ENCODE measurements at regions not wholly inside any gene's neighbourhood (a gene's known extent, or its start where the extent isn't known, plus 50 kb on each side); places are given as distances from the start of the nearest gene placed in this dataset.
"Not testable (repeated sequence)": the region's sequence is repeated elsewhere in the genome, so short reads cannot be mapped to it uniquely, and the experiment has no call there.

DNA sequence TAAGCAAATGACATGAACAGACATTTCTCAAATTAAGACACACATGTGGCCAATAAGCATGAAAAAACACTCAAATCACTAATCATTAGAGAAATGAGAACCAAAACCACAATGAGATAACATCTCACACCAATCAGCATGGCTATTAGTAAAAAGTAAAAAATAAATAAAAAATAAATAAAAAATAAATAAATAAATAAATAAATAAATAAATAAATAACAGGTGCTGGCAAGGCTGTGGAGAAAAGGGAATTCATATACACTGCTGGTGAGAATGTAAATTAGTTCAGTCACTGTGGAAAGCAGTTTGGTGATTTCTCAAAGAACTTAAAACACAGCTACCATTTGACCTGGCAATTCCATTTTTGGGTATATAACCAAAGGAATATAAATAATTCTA is 167.1 kb upstream of the CNKSR2 start:
- Mint-ChIP-seq H3K27ac (no peak overlapping the region), H3K9me3 (peaks cover 48% of the 10 kb centered on the region), H3K4me1 (no peaks in the 10 kb centered on the region), H3K27me3 (ENCODE audit: low read depth) (no peaks in the 10 kb centered on the region), H3K4me3 (no peak overlapping the region), H3K36me3 (peaks cover 4% of the 10 kb centered on the region)
- TF ChIP-seq CTCF (IDR thresholded peaks at IDR 0.05; ENCODE audit: unreplicated experiment): no peak
- no peak for DNase-seq (ENCODE audit: low spot score in 2 of 2, unreplicated experiment in 2 of 2)

DNA sequence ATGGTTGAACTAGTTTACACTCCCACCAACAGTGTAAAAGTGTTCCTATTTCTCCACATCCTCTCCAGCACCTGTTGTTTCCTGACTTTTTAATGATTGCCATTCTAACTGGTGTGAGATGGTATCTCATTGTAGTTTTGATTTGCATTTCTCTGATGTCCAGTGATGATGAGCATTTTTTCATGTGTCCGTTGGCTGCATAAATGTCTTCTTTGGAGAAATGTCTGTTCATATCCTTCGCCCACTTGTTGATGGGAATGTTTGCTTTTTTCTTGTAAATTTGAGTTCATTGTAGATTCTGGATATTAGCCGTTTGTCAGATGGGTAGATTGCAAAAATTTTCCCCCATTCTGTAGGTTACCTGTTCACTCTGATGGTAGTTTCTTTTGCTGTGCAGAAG is 155.0 kb upstream of the CNKSR2 start:
- not testable (repeated sequence) for H3K36me3 Mint-ChIP-seq; H3K27ac Mint-ChIP-seq; H3K4me1 Mint-ChIP-seq; DNase-seq (ENCODE audit: low spot score in 2 of 2, unreplicated experiment in 2 of 2); H3K27me3 Mint-ChIP-seq (ENCODE audit: low read depth); H3K4me3 Mint-ChIP-seq
- H3K9me3 Mint-ChIP-seq: peaks cover 48% of the 10 kb centered on the region

GRCh38 chrX:21225643-21226042 is 148.6 kb upstream of the CNKSR2 start:
- Mint-ChIP-seq H3K27me3 (ENCODE audit: low read depth) (no peaks in the 10 kb centered on the region), H3K9me3 (peaks cover 26% of the 10 kb centered on the region), H3K36me3 (no peaks in the 10 kb centered on the region), H3K27ac (no peak overlapping the region), H3K4me1 (no peaks in the 10 kb centered on the region), H3K4me3 (no peak overlapping the region)
- no peak for TF ChIP-seq CTCF (IDR thresholded peaks at IDR 0.05; ENCODE audit: unreplicated experiment)
- DNase-seq (ENCODE audit: low spot score in 2 of 2, unreplicated experiment in 2 of 2): no peak

DNA sequence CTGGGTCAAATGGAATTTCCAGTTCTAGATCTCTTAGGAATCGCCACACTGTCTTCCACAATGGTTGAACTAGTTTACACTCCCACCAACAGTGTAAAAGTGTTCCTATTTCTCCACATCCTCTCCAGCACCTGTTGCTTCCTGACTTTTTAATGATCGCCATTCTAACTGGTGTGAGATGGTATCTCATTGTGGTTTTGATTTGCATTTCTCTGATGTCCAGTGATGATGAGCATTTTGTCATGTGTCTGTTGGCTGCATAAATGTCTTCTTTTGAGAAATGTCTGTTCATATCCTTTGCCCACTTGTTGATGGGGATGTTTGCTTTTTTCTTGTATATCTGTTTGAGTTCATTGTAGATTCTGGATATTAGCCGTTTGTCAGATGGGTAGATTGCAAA is 145.2 kb upstream of the CNKSR2 start:
- H3K36me3 Mint-ChIP-seq; H3K4me3 Mint-ChIP-seq; DNase-seq (ENCODE audit: low spot score in 2 of 2, unreplicated experiment in 2 of 2); H3K27ac Mint-ChIP-seq; H3K27me3 Mint-ChIP-seq (ENCODE audit: low read depth); H3K4me1 Mint-ChIP-seq: not testable (repeated sequence)
- peaks cover 30% of the 10 kb centered on the region for H3K9me3 Mint-ChIP-seq

DNA sequence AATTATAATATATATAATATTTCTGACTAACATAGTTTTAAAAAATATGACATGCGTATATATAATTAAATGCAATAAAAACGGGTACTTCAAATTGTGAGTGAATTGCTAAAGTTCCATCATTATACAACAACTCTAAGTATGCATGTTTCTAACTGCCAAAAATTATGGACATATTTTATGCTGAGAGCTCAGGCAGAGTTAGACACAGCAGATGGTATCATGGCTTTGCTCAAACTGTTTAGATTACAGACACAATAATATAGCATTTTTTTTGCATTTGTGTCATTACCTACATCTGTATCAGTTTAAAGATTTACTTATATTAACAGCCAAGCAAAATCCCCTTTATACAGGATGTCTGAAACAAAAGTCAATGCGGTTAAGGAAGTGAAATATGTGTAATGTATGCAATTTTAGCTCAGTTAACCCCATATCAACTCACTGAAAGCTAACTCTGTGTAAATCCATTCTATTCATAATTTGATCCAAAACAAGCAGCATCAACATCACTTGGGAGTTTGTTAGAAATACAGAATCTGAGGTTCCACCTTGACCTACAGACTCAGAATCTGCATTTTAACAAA is 119.1 kb upstream of the CNKSR2 start:
- H3K4me3 Mint-ChIP-seq: no peak overlapping the region
- H3K27ac Mint-ChIP-seq: no peak overlapping the region
- DNase-seq (ENCODE audit: low spot score in 2 of 2, unreplicated experiment in 2 of 2): no peak
- no peaks in the 10 kb centered on the region for H3K9me3 Mint-ChIP-seq
- H3K4me1 Mint-ChIP-seq: no peaks in the 10 kb centered on the region
- no peaks in the 10 kb centered on the region for H3K27me3 Mint-ChIP-seq (ENCODE audit: low read depth)
- no peaks in the 10 kb centered on the region for H3K36me3 Mint-ChIP-seq
- no peak for TF ChIP-seq CTCF (IDR thresholded peaks at IDR 0.05; ENCODE audit: unreplicated experiment)

- Mint-ChIP-seq H3K4me1 (no peaks in the 10 kb centered on the region), H3K36me3 (no peaks in the 10 kb centered on the region), H3K27ac (no peak overlapping the region), H3K9me3 (peaks cover 41% of the 10 kb centered on the region), H3K27me3 (ENCODE audit: low read depth) (no peaks in the 10 kb centered on the region), H3K4me3 (no peak overlapping the region)
- TF ChIP-seq CTCF (IDR thresholded peaks at IDR 0.05; ENCODE audit: unreplicated experiment): no peak
- DNase-seq (ENCODE audit: low spot score in 2 of 2, unreplicated experiment in 2 of 2): no peak
These were observed 107.3 kb upstream of the CNKSR2 start for GRCh38 chrX:21266949-21267348.
